ENCODE measurements at regions not wholly inside any gene's neighbourhood (a gene's known extent, or its start where the extent isn't known, plus 50 kb on each side); places are given as distances from the start of the nearest gene placed in this dataset.

DNA sequence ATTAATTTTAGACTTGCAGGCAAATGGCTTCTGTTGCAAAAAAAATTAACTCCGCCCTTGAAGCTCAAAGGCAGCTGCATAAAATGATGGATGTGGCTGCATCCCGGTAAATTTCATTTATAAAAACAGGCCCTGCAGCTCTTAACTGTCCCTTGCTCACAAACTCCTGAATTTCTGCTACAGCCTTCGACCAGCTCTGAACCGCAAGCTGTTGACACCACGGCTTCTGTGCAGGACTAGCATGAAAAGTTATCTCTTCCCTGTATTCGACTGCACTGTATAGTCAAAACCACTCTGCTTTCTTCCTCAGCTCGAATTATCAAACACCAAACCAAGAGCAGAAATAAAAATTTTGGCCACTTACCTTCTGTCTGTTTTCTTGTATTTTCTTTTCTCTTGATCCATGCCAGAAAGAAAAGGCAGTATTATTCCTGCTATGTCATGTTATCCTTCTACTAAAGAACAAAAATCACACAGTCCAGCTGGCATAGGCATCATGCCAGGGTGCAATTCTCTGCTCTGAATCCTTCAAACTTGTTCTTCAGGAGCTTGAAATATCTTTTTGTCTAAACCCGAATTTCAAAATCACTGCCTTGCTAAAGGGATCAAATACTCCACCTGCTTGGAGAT, 195.5 kb upstream of the NCAM2 start:
- TF ChIP-seq, protein P1, sequence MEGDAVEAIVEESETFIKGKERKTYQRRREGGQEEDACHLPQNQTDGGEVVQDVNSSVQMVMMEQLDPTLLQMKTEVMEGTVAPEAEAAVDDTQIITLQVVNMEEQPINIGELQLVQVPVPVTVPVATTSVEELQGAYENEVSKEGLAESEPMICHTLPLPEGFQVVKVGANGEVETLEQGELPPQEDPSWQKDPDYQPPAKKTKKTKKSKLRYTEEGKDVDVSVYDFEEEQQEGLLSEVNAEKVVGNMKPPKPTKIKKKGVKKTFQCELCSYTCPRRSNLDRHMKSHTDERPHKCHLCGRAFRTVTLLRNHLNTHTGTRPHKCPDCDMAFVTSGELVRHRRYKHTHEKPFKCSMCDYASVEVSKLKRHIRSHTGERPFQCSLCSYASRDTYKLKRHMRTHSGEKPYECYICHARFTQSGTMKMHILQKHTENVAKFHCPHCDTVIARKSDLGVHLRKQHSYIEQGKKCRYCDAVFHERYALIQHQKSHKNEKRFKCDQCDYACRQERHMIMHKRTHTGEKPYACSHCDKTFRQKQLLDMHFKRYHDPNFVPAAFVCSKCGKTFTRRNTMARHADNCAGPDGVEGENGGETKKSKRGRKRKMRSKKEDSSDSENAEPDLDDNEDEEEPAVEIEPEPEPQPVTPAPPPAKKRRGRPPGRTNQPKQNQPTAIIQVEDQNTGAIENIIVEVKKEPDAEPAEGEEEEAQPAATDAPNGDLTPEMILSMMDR (IDR thresholded peaks at IDR 0.05): no peak
- TF ChIP-seq POLR2AphosphoS5 (IDR thresholded peaks at IDR 0.05): no peak
